Hepatocyte (in vitro differentiated cells): ENCODE measurements at regions not wholly inside any gene's neighbourhood (a gene's known extent, or its start where the extent isn't known, plus 50 kb on each side); places are given as distances from the start of the nearest gene placed in this dataset.

Experiments used
- DNase-seq: peaks from one replicate; pipeline ENCODE4 v3.0.0-alpha.2; 2016; ENCODE audit warnings: low spot score
- H2AFZ ChIP-seq: fragments of 200-600 bp; sonication (generic); 2 replicates; pipeline ENCODE4 v1.6.0; 2016; ENCODE audit warnings: antibody characterized with exemption, mild to moderate bottlenecking
- H3K27ac ChIP-seq: fragments of 200-600 bp; sonication (generic); 2 replicates; pipeline ENCODE4 v1.5.1; 2016; ENCODE audit warnings: mild to moderate bottlenecking
- H3K27me3 ChIP-seq: fragments of 200-600 bp; sonication (generic); 2 replicates; pipeline ENCODE4 v1.6.1; 2016
- H3K36me3 ChIP-seq: fragments of 200-600 bp; sonication (generic); replicated peaks from 2 replicates; pipeline ENCODE4 v1.5.1; 2016; ENCODE audit warnings: low read depth; ENCODE audit not compliant: insufficient read depth
- H3K4me1 ChIP-seq: fragments of 200-600 bp; sonication (generic); 2 replicates; pipeline ENCODE4 v1.5.1; 2016; ENCODE audit warnings: mild to moderate bottlenecking, moderate library complexity; ENCODE audit not compliant: insufficient read depth
- H3K4me2 ChIP-seq: fragments of 200-600 bp; sonication (generic); 2 replicates; pipeline ENCODE4 v1.6.0; 2016
- H3K4me3 ChIP-seq: fragments of 200-600 bp; sonication (generic); 2 replicates; pipeline ENCODE4 v1.5.1; 2016; ENCODE audit warnings: mild to moderate bottlenecking
- H3K79me2 ChIP-seq: fragments of 200-600 bp; sonication (generic); 2 replicates; pipeline ENCODE4 v1.6.0; 2017; ENCODE audit warnings: mild to moderate bottlenecking
- H3K9me2 ChIP-seq: fragments of 200-600 bp; sonication (generic); replicated peaks from 2 replicates; pipeline ENCODE4 v1.6.0; 2017; ENCODE audit warnings: mild to moderate bottlenecking; ENCODE audit not compliant: insufficient read depth
- H3K9me3 ChIP-seq: fragments of 200-600 bp; sonication (generic); 2 replicates; pipeline ENCODE4 v1.5.1; 2016; ENCODE audit warnings: low read depth, mild to moderate bottlenecking
- H4K20me1 ChIP-seq: fragments of 200-600 bp; sonication (generic); 2 replicates; pipeline ENCODE4 v1.6.0; 2016; ENCODE audit warnings: mild to moderate bottlenecking; ENCODE audit not compliant: insufficient read depth, poor library complexity, severe bottlenecking
- CTCF ChIP-seq: fragments of 200-600 bp; sonication (generic); IDR thresholded peaks from 2 replicates; pipeline ENCODE4 v1.5.1; 2016; ENCODE audit warnings: antibody characterized with exemption, mild to moderate bottlenecking; ENCODE audit not compliant: poor library complexity
- EZH2 ChIP-seq: fragments of 200-600 bp; sonication (generic); IDR thresholded peaks from 2 replicates; pipeline ENCODE4 v1.6.1; 2016; ENCODE audit warnings: antibody characterized with exemption, mild to moderate bottlenecking, borderline replicate concordance
- EZH2phosphoT487 ChIP-seq: fragments of 200-600 bp; sonication (generic); IDR thresholded peaks from one replicate; pipeline ENCODE4 v1.6.1; 2018; ENCODE audit warnings: antibody characterized with exemption, mild to moderate bottlenecking, low read depth, moderate library complexity; ENCODE audit not compliant: unreplicated experiment, severe bottlenecking
- WGBS: methylation state at CpG from one replicate; pipeline ENCODE4 v1.1.6; 2016; ENCODE audit warnings: low lambda C conversion rate; ENCODE audit errors: missing lambda C conversion rate; 5-methylcytosine and 5-hydroxymethylcytosine counted together

GRCh38 chr1:83500987-83501591 lies 497.8 kb downstream of the TTLL7 start:
- Histone ChIP-seq H4K20me1 (no peaks in the 10 kb centered on the region), H3K27ac (peak overlapping the region; percentile 29), H3K4me2 (no peak overlapping the region), H3K9me3 (no peaks in the 10 kb centered on the region), H3K36me3 (no peaks in the 10 kb centered on the region), H3K4me3 (no peak overlapping the region), H3K4me1 (peaks cover 11% of the 10 kb centered on the region), H3K27me3 (no peaks in the 10 kb centered on the region), H2AFZ (no peak overlapping the region), H3K79me2 (no peaks in the 10 kb centered on the region), H3K9me2 (no peaks in the 10 kb centered on the region)
- 53% methylated on average over 1 of the region's 1 CpG for WGBS
- TF ChIP-seq CTCF (no peak), EZH2phosphoT487 (no peak), EZH2 (no peak)
- DNase-seq: peak; percentile 9

- Histone ChIP-seq H4K20me1 (no peaks in the 10 kb centered on the region), H3K4me3 (no peak overlapping the region), H3K9me3 (no peaks in the 10 kb centered on the region), H3K9me2 (no peaks in the 10 kb centered on the region), H3K36me3 (no peaks in the 10 kb centered on the region), H3K79me2 (no peaks in the 10 kb centered on the region), H3K4me1 (peaks cover 11% of the 10 kb centered on the region), H2AFZ (no peak overlapping the region), H3K27ac (peak overlapping the region; percentile 14), H3K27me3 (no peaks in the 10 kb centered on the region), H3K4me2 (no peak overlapping the region)
- WGBS: 83% methylated on average over 1 of the region's 1 CpG
- no peak for DNase-seq
- TF ChIP-seq CTCF: no peak
- TF ChIP-seq EZH2: no peak
- TF ChIP-seq EZH2phosphoT487: no peak
Observed at GRCh38 chr1:83500531-83500930, 498.4 kb downstream of the TTLL7 start.

- DNase-seq: no peak
- peak overlapping the region; percentile 14 for H2AFZ ChIP-seq
- H3K36me3 ChIP-seq: no peaks in the 10 kb centered on the region
- no peaks in the 10 kb centered on the region for H3K9me3 ChIP-seq
- H4K20me1 ChIP-seq: no peaks in the 10 kb centered on the region
- H3K27me3 ChIP-seq: no peaks in the 10 kb centered on the region
- WGBS: 81% methylated on average over 3 of the region's 3 CpGs
- no peak overlapping the region for H3K4me3 ChIP-seq
- peaks cover 11% of the 10 kb centered on the region for H3K4me1 ChIP-seq
- TF ChIP-seq EZH2phosphoT487: no peak
- TF ChIP-seq EZH2: no peak
- TF ChIP-seq CTCF: no peak
- H3K9me2 ChIP-seq: no peaks in the 10 kb centered on the region
- no peak overlapping the region for H3K27ac ChIP-seq
- H3K4me2 ChIP-seq: no peak overlapping the region
- H3K79me2 ChIP-seq: no peaks in the 10 kb centered on the region
Observed at GRCh38 chr1:83499998-83500397, 498.9 kb downstream of the TTLL7 start.
